VCaP (cell line): ENCODE measurements at regions not wholly inside any gene's neighbourhood (a gene's known extent, or its start where the extent isn't known, plus 50 kb on each side); places are given as distances from the start of the nearest gene placed in this dataset.

Experiments
- H3K27ac ChIP-seq: fragments of 450-650 bp; 2 replicates; pipeline ENCODE4 v1.5.1; 2017
- CTCF ChIP-seq: fragments of 450-650 bp; conservative IDR thresholded peaks from 2 replicates; pipeline ENCODE4 v1.5.1; 2017; ENCODE audit warnings: mild to moderate bottlenecking, moderate library complexity

GRCh38 chr6:81822568-81822967, 70.1 kb upstream of the TENT5A start:
- no peak for TF ChIP-seq CTCF
- H3K27ac ChIP-seq, result 0 out of 2 replicates have a peak overlapping the region, but pooled peaks have one; percentile 13

DNA sequence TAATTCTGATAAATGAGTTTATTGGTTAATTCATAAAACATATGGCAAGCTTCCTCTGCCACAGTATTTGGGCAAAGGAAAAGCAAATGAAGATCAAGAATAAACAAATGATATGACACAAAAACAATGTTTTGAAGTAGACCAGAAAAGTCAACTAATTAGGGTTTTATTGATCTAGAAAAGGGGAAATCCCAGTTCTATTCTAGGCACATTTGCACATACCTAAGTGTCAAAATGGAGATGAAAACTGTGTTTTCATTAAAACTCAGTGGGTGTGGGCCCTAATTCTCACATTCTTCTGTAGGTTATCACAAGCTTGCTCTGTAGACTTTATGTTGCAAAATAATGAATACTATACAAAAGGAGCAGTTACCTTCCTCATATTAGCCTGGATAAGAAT, 69.0 kb upstream of the TENT5A start:
- TF ChIP-seq CTCF, result no peak
- H3K27ac ChIP-seq, result no peak overlapping the region

GRCh38 chr6:81820980-81821379, 68.5 kb upstream of the TENT5A start:
- no peak overlapping the region for H3K27ac ChIP-seq
- no peak for TF ChIP-seq CTCF

GRCh38 chr6:81820422-81820821, 67.9 kb upstream of the TENT5A start:
- no peak overlapping the region for H3K27ac ChIP-seq
- TF ChIP-seq CTCF, result no peak

DNA sequence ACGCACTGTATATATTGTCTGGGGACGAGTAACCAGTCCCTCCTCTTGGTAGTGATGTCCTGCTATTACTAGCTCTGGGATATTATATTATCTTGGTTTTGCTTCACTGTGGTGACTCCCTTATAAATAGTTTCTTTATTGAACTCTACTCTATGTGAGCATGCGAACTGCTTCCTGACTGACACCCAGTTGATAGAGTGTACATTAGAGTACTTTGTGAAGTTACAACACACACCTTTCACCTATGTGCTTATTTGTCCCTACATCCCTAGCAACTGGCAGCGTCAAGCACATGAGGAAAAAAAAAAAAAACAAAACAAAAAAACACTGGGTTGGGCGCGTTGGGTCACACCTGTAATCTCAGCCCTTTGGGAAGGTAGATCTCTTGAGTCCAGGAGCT, 67.3 kb upstream of the TENT5A start:
- no peak overlapping the region for H3K27ac ChIP-seq
- no peak for TF ChIP-seq CTCF

DNA sequence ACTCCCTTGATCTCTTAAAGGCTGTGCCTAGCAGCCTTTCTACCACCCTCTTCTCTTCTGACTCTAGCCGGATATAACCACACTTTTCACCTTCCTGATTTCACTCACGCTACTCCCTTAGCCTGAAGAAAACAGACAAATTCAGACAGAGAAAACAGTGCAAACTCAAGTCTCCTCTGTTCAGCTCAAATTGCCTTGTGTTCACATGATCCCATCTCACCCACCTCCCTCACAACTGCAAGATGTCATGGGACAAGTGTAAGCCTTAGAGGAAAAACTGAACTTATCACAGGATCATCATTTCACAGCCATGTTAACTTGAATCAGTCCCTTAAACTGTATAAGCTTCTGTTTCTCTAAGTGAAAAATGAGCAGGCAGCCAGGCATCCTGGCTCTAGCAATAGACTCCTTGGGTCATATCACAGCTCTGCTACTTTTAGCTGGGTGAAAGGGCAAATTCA, 66.5 kb upstream of the TENT5A start:
- H3K27ac ChIP-seq, result no peak overlapping the region
- no peak for TF ChIP-seq CTCF

DNA sequence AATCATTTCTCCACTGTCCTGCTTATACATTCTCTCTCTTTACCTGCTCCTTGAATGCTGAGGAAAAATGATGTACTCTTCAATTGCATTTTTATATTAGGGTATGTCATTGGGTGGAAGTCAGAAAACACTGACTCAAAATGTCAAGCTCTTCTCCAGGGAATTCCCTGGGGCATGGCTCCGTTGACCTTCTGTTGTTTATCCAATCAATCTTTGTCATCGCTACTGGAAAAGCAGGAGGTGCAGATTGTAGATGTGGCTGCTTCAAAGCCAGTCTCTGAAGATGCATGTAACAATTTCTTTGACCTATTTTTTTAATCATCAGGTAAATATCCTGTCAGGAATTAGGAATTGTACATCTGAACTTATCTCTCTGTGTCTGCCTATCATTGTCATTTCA, 63.9 kb upstream of the TENT5A start:
- TF ChIP-seq CTCF, result no peak
- H3K27ac ChIP-seq, result 0 out of 2 replicates have a peak overlapping the region, but pooled peaks have one; percentile 20
